ENCODE measurements at regions not wholly inside any gene's neighbourhood (a gene's known extent, or its start where the extent isn't known, plus 50 kb on each side); places are given as distances from the start of the nearest gene placed in this dataset.

GRCh38 chr7:136807598-136807997 lies 60.9 kb upstream of the CHRM2 start:
- TF ChIP-seq GATA3 (IDR thresholded peaks at IDR 0.05; ENCODE audit: low read depth, low read length): peak; percentile 71; the same call in 1 of the 2 replicates
- peak; percentile 42; the same call in 1 of the 2 replicates for TF ChIP-seq GATA2 (IDR thresholded peaks at IDR 0.05; ENCODE audit: low read depth, low read length)

- TF ChIP-seq GATA2 (IDR thresholded peaks at IDR 0.05; ENCODE audit: low read depth, low read length): peak; percentile 81
- peak; percentile 86 for TF ChIP-seq GATA3 (IDR thresholded peaks at IDR 0.05; ENCODE audit: low read depth, low read length)
Observed at GRCh38 chr7:136803028-136803427, 65.4 kb upstream of the CHRM2 start.

GRCh38 chr7:136783934-136784333 lies 84.5 kb upstream of the CHRM2 start:
- TF ChIP-seq GATA2 (IDR thresholded peaks at IDR 0.05; ENCODE audit: low read depth, low read length): no peak
- no peak; the same call in 1 of the 2 replicates for TF ChIP-seq GATA3 (IDR thresholded peaks at IDR 0.05; ENCODE audit: low read depth, low read length)

- no peak for TF ChIP-seq GATA3 (IDR thresholded peaks at IDR 0.05; ENCODE audit: low read depth, low read length)
- TF ChIP-seq GATA2 (IDR thresholded peaks at IDR 0.05; ENCODE audit: low read depth, low read length): no peak
Observed at GRCh38 chr7:136741941-136742340, 126.5 kb upstream of the CHRM2 start.

- TF ChIP-seq GATA3 (IDR thresholded peaks at IDR 0.05; ENCODE audit: low read depth, low read length) (no peak), GATA2 (IDR thresholded peaks at IDR 0.05; ENCODE audit: low read depth, low read length) (no peak)
Observed at GRCh38 chr7:136728945-136729344, 139.5 kb upstream of the CHRM2 start.

- TF ChIP-seq GATA3 (IDR thresholded peaks at IDR 0.05; ENCODE audit: low read depth, low read length) (no peak), GATA2 (IDR thresholded peaks at IDR 0.05; ENCODE audit: low read depth, low read length) (no peak)
Observed at GRCh38 chr7:136726460-136726859, 142.0 kb upstream of the CHRM2 start.

GRCh38 chr7:136717910-136718557 lies 150.4 kb upstream of the CHRM2 start:
- TF ChIP-seq GATA3 (IDR thresholded peaks at IDR 0.05; ENCODE audit: low read depth, low read length): peak; percentile 58
- peak; percentile 79 for TF ChIP-seq GATA2 (IDR thresholded peaks at IDR 0.05; ENCODE audit: low read depth, low read length)

- TF ChIP-seq GATA2 (IDR thresholded peaks at IDR 0.05; ENCODE audit: low read depth, low read length) (no peak), GATA3 (IDR thresholded peaks at IDR 0.05; ENCODE audit: low read depth, low read length) (no peak)
Observed at GRCh38 chr7:136714062-136714461, 154.4 kb upstream of the CHRM2 start.

GRCh38 chr7:136710751-136711150 lies 157.7 kb upstream of the CHRM2 start:
- no peak for TF ChIP-seq GATA3 (IDR thresholded peaks at IDR 0.05; ENCODE audit: low read depth, low read length)
- TF ChIP-seq GATA2 (IDR thresholded peaks at IDR 0.05; ENCODE audit: low read depth, low read length): no peak

- TF ChIP-seq GATA3 (IDR thresholded peaks at IDR 0.05; ENCODE audit: low read depth, low read length) (peak; percentile 94), GATA2 (IDR thresholded peaks at IDR 0.05; ENCODE audit: low read depth, low read length) (peak; percentile 92)
Observed at GRCh38 chr7:136709876-136710275, 158.6 kb upstream of the CHRM2 start.

GRCh38 chr7:136702913-136703312 lies 165.5 kb upstream of the CHRM2 start:
- TF ChIP-seq GATA2 (IDR thresholded peaks at IDR 0.05; ENCODE audit: low read depth, low read length) (no peak), GATA3 (IDR thresholded peaks at IDR 0.05; ENCODE audit: low read depth, low read length) (no peak)

- no peak for TF ChIP-seq GATA3 (IDR thresholded peaks at IDR 0.05; ENCODE audit: low read depth, low read length)
- no peak for TF ChIP-seq GATA2 (IDR thresholded peaks at IDR 0.05; ENCODE audit: low read depth, low read length)
Observed at GRCh38 chr7:136698977-136699376, 169.5 kb upstream of the CHRM2 start.

- TF ChIP-seq GATA3 (IDR thresholded peaks at IDR 0.05; ENCODE audit: low read depth, low read length) (peak; percentile 99), GATA2 (IDR thresholded peaks at IDR 0.05; ENCODE audit: low read depth, low read length) (peak; percentile 100)
Observed at GRCh38 chr7:136698231-136698630, 170.2 kb upstream of the CHRM2 start.

GRCh38 chr7:136697271-136697670 lies 171.2 kb upstream of the CHRM2 start:
- TF ChIP-seq GATA3 (IDR thresholded peaks at IDR 0.05; ENCODE audit: low read depth, low read length) (no peak), GATA2 (IDR thresholded peaks at IDR 0.05; ENCODE audit: low read depth, low read length) (no peak)

Measured in SH-SY5Y (cell line).